PC-9 (cell line): ENCODE measurements at regions not wholly inside any gene's neighbourhood (a gene's known extent, or its start where the extent isn't known, plus 50 kb on each side); places are given as distances from the start of the nearest gene placed in this dataset.

Source experiments
- EZH2 ChIP-seq: fragments of 200-600 bp; sonication (generic); IDR thresholded peaks from 2 replicates; pipeline ENCODE4 v1.8.0; 2017; ENCODE audit warnings: antibody characterized with exemption, low read depth
- TF ChIP-seq, protein P1 (sequence below): fragments of 200-600 bp; sonication (generic); conservative IDR thresholded peaks from 2 replicates; pipeline ENCODE4 v1.6.1; 2017; ENCODE audit warnings: mixed run types, antibody characterized with exemption, mild to moderate bottlenecking, moderate library complexity

DNA sequence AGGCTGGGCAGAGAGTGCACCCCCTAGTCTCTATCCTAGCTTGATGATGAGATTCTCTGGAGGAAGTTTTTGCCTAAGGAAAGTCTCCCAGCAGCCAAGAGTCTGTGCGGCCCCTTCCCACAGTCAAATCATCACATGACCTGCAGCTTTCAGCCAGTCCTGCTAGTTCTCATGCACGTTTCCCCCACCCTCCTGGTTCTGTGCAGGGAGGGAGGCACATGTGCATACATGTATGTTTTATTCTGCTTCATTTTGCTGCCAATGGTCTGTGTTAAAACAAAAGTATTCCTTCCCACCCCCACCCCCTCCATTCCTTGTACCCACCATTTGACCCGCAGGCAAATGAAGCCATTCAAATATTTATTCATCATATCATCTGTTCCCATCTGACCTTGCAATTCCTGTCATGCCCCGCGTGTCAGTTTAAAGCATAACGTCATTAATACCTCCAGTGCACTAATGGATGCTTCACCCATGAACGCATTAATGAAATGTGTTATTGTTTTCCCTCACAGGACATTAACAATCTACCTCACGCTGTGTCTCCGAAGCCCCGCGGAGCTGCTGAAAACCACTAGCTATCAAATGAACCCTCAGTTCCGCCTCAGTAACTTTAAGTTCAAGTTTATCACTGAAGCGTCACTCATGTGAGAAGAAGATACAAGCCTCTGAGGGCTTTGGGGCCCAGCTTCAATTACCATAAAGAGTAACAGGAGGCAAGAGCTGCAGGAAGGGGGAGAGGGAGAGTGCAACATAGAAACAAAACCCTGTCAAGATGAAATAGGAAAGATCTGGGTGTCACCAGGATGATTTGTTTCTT, 139.6 kb downstream of the RASEF start:
- TF ChIP-seq, protein P1, sequence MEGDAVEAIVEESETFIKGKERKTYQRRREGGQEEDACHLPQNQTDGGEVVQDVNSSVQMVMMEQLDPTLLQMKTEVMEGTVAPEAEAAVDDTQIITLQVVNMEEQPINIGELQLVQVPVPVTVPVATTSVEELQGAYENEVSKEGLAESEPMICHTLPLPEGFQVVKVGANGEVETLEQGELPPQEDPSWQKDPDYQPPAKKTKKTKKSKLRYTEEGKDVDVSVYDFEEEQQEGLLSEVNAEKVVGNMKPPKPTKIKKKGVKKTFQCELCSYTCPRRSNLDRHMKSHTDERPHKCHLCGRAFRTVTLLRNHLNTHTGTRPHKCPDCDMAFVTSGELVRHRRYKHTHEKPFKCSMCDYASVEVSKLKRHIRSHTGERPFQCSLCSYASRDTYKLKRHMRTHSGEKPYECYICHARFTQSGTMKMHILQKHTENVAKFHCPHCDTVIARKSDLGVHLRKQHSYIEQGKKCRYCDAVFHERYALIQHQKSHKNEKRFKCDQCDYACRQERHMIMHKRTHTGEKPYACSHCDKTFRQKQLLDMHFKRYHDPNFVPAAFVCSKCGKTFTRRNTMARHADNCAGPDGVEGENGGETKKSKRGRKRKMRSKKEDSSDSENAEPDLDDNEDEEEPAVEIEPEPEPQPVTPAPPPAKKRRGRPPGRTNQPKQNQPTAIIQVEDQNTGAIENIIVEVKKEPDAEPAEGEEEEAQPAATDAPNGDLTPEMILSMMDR: no peak
- TF ChIP-seq EZH2: no peak
